ENCODE measurements at regions not wholly inside any gene's neighbourhood (a gene's known extent, or its start where the extent isn't known, plus 50 kb on each side); places are given as distances from the start of the nearest gene placed in this dataset.
"Not testable (repeated sequence)": the region's sequence is repeated elsewhere in the genome, so short reads cannot be mapped to it uniquely, and the experiment has no call there.

DNA sequence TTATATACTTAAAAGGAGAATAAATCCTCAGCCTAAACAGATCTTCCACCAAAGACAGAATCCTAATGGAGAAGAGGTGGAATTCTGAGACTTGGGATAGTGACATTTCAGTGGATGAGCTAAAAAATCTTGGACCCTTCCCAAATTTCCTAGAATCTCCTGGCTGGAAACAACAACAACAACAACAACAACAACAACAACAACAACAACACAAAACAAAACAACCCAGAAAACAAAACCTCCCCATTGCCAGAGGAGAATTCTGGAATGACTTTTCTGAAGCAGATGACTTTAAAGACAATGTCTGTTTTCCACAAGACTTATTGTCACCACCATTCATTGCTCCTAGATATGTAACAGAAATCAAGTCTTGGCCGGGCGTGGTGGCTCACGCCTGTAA lies 322.1 kb downstream of the ARL4A start:
- DNase-seq = no peak

DNA sequence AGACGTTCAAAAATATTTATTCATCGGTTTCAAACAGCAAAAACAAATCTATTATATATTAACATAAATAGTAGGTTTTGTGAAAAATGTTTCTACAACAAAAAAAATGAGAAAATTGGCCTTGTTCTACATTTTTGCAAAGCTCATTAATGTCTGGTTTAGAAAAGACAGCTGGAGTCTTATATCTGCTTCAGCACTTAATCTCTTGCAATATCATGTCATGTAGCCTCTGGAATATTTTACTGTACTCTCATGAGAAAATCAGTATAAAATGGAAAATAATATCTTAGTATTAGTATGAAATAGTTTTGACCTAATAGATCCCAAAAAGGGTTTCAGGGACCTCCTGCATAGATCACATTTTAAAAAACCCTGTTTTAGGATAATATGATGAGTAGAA lies 326.6 kb downstream of the ARL4A start:
- DNase-seq = no peak

- no peak for DNase-seq
Measured at GRCh38 chr7:13016036-13016581, 328.7 kb downstream of the ARL4A start.

- no peak for DNase-seq
Measured at GRCh38 chr7:13016592-13017332, 329.3 kb downstream of the ARL4A start.

DNA sequence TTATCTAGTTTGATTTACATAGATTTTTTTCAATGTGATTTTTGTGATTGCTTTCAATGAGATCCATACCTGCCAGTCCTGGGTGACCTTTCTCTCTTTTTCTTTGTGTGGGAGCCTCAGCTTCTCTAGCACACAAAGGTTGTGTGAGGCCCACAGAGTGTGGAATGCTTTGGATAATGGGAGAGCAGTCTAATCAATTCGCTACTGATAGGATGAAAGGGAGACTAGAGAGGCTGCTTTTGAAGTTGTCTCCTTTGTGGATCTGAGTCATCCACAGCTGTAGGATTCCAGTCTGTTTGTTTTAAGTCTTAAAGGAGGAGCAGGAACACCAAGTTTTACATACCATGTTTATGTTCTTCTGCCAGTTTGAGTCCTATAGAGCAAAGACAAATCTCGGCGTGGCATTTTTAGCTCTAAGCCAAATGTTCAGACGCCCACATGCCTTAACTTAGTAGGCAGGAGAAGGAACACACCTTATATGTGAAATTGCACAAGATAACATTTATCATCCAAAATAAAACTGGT lies 330.0 kb downstream of the ARL4A start:
- DNase-seq = no peak

GRCh38 chr7:13017881-13018280 lies 330.4 kb downstream of the ARL4A start:
- DNase-seq = no peak

DNA sequence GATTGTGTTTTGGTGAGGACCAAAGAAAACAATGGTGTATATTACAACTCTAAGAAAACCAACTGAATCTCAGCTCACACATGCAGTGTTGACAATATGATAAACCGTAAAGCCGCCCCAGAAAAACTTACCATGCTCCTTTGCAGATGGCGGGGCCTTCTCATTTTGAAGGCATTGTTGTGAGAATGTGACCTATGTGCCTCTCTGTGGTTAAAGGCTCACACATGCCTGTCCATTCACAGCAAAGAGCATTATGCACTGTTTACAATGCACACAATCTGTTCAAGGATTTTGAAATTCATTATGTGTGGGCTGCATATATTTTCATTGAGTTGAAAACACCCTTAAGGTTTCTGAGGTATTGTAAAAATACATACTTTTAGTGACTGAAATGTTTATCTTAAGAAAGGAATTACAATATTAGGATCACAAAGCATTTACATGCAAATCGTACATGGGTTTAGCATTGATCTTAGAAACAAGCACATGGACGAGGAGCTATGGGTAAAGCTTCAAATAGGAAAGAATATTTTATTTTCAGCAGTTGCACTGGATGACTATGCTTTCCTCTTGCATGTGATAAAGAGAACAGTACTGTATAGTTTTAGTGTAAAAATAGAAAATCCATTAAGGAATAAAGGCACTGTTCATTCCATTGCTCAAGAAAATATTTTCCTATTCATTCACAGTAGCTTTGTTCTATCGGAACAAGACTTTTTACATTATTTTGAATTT lies 334.3 kb downstream of the ARL4A start:
- no peak for DNase-seq

DNA sequence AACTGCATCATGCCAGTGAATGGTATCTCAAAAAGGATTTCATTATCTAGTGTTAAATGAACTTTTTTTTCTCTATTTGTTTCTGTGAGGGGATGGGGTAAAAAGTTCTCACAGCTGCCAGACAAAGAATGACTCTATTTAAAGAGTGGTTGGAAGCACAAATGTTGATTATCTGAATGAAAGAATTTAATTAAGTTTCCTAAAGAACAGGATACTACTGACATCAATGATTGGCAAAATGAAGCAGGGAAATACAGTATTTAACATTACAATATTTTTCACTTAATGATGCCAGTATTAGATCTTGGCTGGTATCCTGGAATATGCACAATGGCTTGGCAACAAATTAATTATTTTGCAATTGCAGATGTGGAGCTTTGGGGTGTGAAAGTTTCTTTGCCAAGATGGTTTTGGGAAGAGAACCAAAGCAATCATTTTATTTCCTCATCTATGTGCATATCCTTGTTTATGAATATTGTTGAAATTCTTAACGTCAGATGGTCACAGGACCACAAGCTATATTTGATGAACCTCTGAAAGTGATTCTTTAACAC lies 336.8 kb downstream of the ARL4A start:
- no peak for DNase-seq

DNA sequence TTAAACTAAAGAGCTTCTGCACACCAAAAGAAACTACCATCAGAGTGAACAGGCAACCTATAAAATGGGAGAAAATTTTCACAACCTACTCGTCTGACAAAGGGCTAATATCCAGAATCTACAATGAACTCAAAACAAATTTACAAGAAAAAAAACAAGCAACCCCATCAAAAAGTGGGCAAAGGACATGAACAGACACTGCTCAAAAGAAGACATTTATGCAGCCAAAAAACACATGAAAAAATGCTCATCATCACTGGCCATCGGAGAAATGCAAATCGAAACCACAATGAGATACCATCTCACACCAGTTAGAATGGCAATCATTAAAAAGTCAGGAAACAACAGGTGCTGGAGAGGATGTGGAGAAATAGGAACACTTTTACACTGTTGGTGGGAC lies 337.6 kb downstream of the ARL4A start:
- not testable (repeated sequence) for DNase-seq

DNA sequence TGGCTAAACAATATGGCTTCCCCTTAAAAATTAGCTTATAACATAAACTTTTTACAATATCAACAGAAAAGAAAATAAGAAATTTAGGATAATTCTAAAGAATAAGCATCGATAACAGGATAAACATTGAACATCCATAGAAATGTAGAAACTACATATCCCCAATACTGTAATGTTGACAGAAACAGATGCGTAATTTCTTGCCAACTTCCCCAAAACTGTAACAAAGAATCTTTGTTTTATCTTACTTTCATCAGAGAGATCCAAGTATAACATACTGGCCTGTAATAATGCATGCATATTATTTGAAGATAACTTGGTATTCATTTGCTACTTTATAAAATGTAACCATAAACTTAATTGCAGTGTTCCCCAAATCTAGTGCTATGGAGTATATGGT lies 339.9 kb downstream of the ARL4A start:
- DNase-seq = no peak

DNA sequence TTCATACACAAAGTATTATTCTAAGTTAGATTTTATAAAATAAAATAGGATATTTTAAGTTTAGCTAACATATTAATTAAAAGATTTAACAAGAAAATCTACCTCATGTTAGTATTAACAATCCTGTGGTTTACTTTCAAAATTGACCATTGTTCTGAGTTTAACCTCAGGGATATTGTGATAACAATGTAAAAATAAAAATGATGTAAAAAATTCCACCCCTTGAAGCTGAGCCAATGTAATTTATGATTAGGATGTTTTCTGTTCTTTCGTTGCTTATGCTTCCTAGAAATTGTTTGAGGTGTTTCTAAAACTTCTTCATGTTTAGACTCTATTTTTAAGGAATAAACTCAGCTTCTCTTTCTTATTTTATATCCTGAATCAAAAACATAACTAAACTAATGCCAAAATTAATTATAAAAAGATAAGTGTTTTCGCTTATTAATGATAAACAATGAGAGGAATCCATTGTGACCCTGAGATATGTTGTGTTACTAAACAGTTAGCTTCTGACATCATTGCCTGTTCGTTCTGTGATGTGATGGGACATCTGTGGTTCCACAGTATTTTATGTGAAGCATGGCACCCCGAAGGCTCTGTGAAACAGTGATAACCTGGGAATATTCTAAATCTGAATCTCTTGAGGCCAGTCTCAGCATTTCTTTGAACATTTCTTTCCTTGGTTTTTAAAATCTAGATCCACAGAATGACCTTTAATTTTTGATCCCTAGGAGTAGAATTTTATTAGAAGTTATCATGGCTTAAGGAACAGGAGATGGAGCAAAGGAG lies 340.8 kb downstream of the ARL4A start:
- DNase-seq = no peak

- no peak for DNase-seq
Measured at GRCh38 chr7:13028825-13029099, 341.3 kb downstream of the ARL4A start.

GRCh38 chr7:13031468-13031867 lies 344.0 kb downstream of the ARL4A start:
- DNase-seq = no peak

- DNase-seq = no peak
Measured at GRCh38 chr7:13032084-13032483, 344.7 kb downstream of the ARL4A start.

DNA sequence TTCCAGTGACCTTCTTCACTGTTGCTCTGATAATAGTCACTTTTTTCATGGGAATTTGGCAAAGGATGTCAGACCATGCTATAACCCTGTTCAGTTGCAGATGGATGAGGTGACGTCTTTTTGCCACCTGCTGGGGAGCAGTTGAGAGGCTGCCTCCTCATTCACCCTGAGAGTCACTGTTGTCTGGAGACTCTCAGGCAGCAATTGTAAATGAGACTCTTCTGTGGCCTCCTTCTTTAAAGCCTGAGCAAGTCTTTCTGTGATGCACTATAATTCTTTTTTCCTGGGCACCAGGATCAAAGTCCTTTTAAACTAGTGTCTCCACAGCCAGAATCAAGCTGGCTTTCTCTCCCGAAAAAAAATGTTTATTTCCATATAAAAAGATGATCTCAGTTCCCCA lies 345.1 kb downstream of the ARL4A start:
- no peak for DNase-seq

DNA sequence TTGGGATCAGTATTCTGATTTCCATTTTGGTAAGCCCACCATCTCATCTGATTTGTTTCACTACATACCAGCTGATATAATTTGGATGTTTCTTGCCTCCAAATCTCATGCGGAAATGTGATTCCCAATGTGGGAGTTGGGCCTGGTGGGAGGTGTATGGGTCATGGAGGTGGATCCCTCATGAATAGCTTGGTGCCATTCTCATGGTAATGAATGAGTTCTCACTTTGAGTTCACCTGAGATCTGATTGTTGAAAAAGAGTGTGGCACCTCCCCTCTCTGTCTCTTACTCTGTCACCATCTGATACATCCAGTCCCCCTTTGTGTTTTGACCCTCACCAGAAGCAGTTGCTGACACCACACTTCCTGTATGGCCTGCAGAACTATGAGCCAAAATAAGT lies 347.3 kb downstream of the ARL4A start:
- DNase-seq = no peak

DNA sequence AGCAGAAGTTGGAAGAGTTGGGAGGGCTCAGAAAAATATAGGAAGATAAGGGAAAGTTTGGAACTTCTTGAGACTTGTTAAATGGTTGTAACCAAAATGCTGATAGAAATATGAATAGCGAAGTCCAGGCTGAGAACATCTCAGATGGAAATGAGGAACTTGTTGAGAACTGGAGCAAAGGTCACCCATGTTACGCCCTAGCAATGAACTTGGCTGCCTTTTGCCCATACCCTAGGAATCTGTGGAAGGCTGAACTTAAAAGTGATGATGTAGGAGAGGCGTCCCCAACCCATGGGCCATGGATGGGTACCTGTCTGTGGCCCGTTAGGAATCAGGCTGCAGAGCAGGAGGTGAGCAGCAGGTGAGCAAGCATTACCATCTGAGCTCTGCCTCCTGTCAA lies 347.8 kb downstream of the ARL4A start:
- DNase-seq = no peak

- DNase-seq = no peak
Measured at GRCh38 chr7:13036256-13036780, 348.9 kb downstream of the ARL4A start.

- DNase-seq = no peak
Measured at GRCh38 chr7:13037216-13037615, 349.8 kb downstream of the ARL4A start.

- no peak for DNase-seq
Measured at GRCh38 chr7:13041368-13041988, 354.0 kb downstream of the ARL4A start.

DNA sequence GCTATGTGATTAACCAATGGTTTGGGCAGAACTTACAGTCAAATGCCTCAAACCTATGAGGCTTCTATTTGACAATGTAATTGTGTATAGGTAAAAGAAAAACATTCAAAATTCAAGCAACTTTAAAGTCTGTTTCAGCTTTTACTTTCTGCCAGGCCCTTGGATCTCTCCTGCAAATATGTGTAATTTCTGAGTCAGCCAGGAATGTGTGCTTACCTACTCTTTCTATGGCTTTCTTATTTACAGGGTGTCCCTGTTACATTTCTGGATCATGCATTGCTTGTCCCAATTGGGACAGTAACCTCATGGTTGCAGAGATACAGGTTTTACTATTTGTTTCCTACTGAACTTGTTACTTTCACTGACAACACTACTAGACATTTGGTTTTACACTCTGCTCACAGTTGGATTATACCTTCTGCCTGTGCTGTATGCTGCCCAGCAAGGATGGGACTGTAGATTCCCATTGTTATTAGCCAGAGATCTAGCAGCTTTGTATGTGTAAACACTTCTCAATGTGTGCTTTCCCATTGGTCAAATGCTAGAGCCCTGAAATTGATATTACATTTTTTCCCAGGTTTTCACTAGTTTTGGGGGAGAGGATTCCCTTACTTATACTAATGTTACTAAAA lies 355.3 kb downstream of the ARL4A start:
- DNase-seq = no peak

DNA sequence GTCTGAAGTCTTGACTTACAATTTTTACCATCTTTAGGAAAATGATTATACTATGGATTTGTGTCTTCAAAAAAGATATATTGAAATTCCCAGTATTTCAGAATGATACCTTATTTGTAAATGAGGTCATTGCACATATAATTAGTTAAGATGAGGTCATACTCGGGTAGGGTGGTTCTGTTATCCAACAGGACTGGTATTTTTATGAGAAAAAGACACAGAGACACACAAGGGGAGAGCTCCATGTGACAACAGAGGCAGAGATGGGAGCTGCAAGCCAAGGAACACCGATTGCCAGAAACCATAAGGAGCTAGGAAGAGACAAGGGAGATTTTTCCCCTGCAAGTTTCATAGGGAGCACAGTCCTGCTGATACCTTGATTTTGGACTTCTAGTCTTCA lies 356.9 kb downstream of the ARL4A start:
- no peak for DNase-seq

All from SIG-M5 (cell line).